ENCODE measurements at regions not wholly inside any gene's neighbourhood (a gene's known extent, or its start where the extent isn't known, plus 50 kb on each side); places are given as distances from the start of the nearest gene placed in this dataset.

GRCh38 chr19:56930647-56931535 lies 90.4 kb upstream of the PEG3 start:
- Histone ChIP-seq H3K27me3 (no peaks in the 10 kb centered on the region), H3K27ac (no peak overlapping the region), H3K4me1 (no peaks in the 10 kb centered on the region), H3K4me3 (replicated peaks in 1 of 3) (no peak overlapping the region), H3K36me3 (no peaks in the 10 kb centered on the region), H3K9me3 (no peaks in the 10 kb centered on the region)
- WGBS, 2 donors = 47 to 52% methylated on average over 5 of the region's 5 CpGs
- intact Hi-C loops (cut with DNase I) = no loop called here
- no peak for DNase-seq
- no peak for TF ChIP-seq CTCF (IDR thresholded peaks at IDR 0.05)
- TF ChIP-seq POLR2A (IDR thresholded peaks at IDR 0.05) = no peak

DNA sequence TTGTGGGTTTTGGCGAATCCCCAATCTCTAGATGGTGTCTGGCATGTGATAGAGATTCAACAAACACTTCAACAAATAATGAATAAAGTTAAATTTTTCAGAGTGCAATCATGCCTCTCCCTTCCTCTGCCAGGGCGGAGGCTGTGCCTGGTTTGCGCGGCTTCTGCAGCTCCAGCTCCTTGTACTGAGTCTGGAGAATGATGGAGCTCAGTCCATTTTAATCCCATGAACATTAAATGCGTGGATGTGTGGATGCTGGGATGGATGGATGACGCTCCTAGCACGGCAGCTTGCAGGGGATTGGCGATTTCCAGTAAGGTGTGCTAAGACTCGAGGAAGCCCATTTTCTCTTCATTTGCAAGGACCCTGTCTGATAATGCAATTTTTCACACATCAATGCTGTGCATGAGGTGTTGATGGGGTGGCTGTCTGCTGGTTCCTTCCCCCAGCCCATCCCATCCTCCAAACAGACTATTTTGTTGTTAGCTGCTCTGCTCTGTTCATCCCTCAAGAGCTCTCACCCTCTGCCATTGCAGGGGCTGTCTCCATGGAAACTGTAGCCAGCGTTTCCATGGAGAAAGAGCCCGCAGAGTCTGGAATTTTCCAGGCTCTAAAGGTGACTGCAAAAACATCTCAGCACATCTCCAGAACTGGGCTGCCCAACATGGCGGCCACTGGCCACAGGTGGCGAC lies 92.6 kb upstream of the PEG3 start:
- 67 to 69% methylated on average over 13 of the region's 13 CpGs for WGBS, 2 donors
- no peaks in the 10 kb centered on the region for H3K27me3 ChIP-seq
- DNase-seq = no peak
- no peak overlapping the region for H3K27ac ChIP-seq
- no peaks in the 10 kb centered on the region for H3K9me3 ChIP-seq
- intact Hi-C loops (cut with DNase I) = no loop called here
- no peak for TF ChIP-seq POLR2A (IDR thresholded peaks at IDR 0.05)
- TF ChIP-seq CTCF (IDR thresholded peaks at IDR 0.05) = no peak
- H3K36me3 ChIP-seq = no peaks in the 10 kb centered on the region
- no peak overlapping the region for H3K4me3 ChIP-seq (replicated peaks in 1 of 3)
- H3K4me1 ChIP-seq = no peaks in the 10 kb centered on the region

DNA sequence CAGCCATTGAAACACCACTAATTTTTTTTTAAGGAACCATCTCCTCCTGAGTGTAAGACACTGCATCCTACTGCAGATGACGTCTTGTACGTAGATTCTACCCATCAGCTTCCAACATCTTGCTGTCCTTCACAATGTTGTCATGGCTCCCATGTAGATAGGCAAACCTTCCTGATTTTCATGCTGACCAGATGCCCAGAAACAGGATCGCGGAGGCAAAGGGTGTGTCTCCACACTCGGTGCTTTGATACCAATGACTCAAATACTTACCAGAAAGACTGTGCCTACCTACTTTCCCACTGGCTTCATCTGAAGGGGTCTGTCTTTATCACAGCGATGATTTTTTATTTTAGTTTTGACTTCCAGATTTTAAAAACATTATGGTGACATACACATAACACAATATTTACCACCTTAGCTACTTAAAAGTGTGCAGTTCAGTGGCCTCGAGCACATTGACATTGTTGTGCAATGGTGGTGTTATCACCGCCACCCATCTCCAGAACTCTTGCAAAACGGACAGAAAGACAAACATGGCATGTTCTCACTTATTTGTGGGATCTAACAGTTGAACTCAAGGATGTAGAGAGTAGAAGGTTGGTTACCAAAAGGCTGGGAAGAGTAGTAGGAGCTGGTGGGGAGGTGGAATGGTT lies 94.0 kb upstream of the PEG3 start:
- Histone ChIP-seq H3K9me3 (no peaks in the 10 kb centered on the region), H3K27ac (no peak overlapping the region), H3K27me3 (no peaks in the 10 kb centered on the region), H3K4me3 (replicated peaks in 1 of 3) (no peak overlapping the region), H3K36me3 (no peaks in the 10 kb centered on the region), H3K4me1 (no peaks in the 10 kb centered on the region)
- WGBS, 2 donors = 79 to 80% methylated on average over 9 of the region's 9 CpGs
- no peak for DNase-seq
- TF ChIP-seq POLR2A (IDR thresholded peaks at IDR 0.05) (no peak), CTCF (IDR thresholded peaks at IDR 0.05) (no peak)
- intact Hi-C loops (cut with DNase I) = no loop called here

GRCh38 chr19:56939951-56940350 lies 99.4 kb upstream of the PEG3 start:
- whole genome bisulfite sequencing, 2 donors = 88% methylated on average over 11 of the region's 11 CpGs
- no peaks in the 10 kb centered on the region for H3K9me3 ChIP-seq
- intact Hi-C loops (cut with DNase I) = no loop called here
- no peak overlapping the region for H3K4me3 ChIP-seq (replicated peaks in 1 of 3)
- H3K4me1 ChIP-seq = no peaks in the 10 kb centered on the region
- H3K36me3 ChIP-seq = no peaks in the 10 kb centered on the region
- no peak for DNase-seq
- TF ChIP-seq CTCF (IDR thresholded peaks at IDR 0.05) = no peak
- TF ChIP-seq POLR2A (IDR thresholded peaks at IDR 0.05) = no peak
- H3K27me3 ChIP-seq = peaks cover 10% of the 10 kb centered on the region
- H3K27ac ChIP-seq = no peak overlapping the region

Data from thyroid gland (tissue), 4 donors.